ENCODE measurements at regions not wholly inside any gene's neighbourhood (a gene's known extent, or its start where the extent isn't known, plus 50 kb on each side); places are given as distances from the start of the nearest gene placed in this dataset.

- TF ChIP-seq CTCF (IDR thresholded peaks at IDR 0.05) (no peak), POLR2A (IDR thresholded peaks at IDR 0.05) (no peak)
Measured at GRCh38 chr1:102234753-102235359, 238.1 kb upstream of the OLFM3 start.

Data from upper lobe of left lung (tissue), 4 donors.